ENCODE measurements at regions not wholly inside any gene's neighbourhood (a gene's known extent, or its start where the extent isn't known, plus 50 kb on each side); places are given as distances from the start of the nearest gene placed in this dataset.

GRCh38 chr12:20282401-20282800 is 85.9 kb upstream of the PDE3A start:
- DNase-seq, result no peak

GRCh38 chr12:20283482-20283881 is 84.9 kb upstream of the PDE3A start:
- no peak for DNase-seq

GRCh38 chr12:20289520-20289919 is 78.8 kb upstream of the PDE3A start:
- DNase-seq, result no peak

- DNase-seq, result no peak
These were observed 67.9 kb upstream of the PDE3A start for GRCh38 chr12:20300457-20300856.

- DNase-seq, result no peak
These were observed 62.9 kb upstream of the PDE3A start for GRCh38 chr12:20305470-20305869.

GRCh38 chr12:20309504-20310148 is 58.7 kb upstream of the PDE3A start:
- no peak for DNase-seq

- no peak for DNase-seq
These were observed 54.0 kb upstream of the PDE3A start for GRCh38 chr12:20314328-20314727.

- no peak for DNase-seq
These were observed 50.8 kb upstream of the PDE3A start for GRCh38 chr12:20317554-20317953.

Data from cerebellar nuclear complex (tissue), 1 donor.